Activated CD4-positive, alpha-beta T cell treated with anti-CD3 and anti-CD28 coated beads, Interleukin-2, amount 10 ng/mL, durations not matched to agents 24 days and 14 days (primary cell): ENCODE measurements at regions not wholly inside any gene's neighbourhood (a gene's known extent, or its start where the extent isn't known, plus 50 kb on each side); places are given as distances from the start of the nearest gene placed in this dataset.
"Not testable (repeated sequence)": the region's sequence is repeated elsewhere in the genome, so short reads cannot be mapped to it uniquely, and the experiment has no call there.

ENCODE experiments used
- DNase-seq: peaks from one replicate; pipeline ENCODE4 v3.0.0; 2022
- H3K27ac Mint-ChIP-seq: one replicate; pipeline ENCODE4 v1.8.0; 2022; ENCODE audit warnings: mild to moderate bottlenecking, mixed read lengths
- H3K27me3 Mint-ChIP-seq: one replicate; pipeline ENCODE4 v1.8.0; 2022; ENCODE audit warnings: mixed read lengths
- H3K36me3 Mint-ChIP-seq: one replicate; pipeline ENCODE4 v1.8.0; 2022; ENCODE audit warnings: low read depth, mild to moderate bottlenecking, mixed read lengths
- H3K4me1 Mint-ChIP-seq: one replicate; pipeline ENCODE4 v1.8.0; 2021; ENCODE audit warnings: mixed read lengths
- H3K4me3 Mint-ChIP-seq: one replicate; pipeline ENCODE4 v1.8.0; 2022; ENCODE audit warnings: mild to moderate bottlenecking, moderate library complexity, mixed read lengths
- H3K9me3 Mint-ChIP-seq: one replicate; pipeline ENCODE4 v1.8.0; 2021; ENCODE audit warnings: mixed read lengths
- intact Hi-C: fragments of 100-400 bp; cut with micrococcal nuclease; formaldehyde crosslinking; loops from one replicate; pipeline ENCODE4 v1.15.1; 2023

DNA sequence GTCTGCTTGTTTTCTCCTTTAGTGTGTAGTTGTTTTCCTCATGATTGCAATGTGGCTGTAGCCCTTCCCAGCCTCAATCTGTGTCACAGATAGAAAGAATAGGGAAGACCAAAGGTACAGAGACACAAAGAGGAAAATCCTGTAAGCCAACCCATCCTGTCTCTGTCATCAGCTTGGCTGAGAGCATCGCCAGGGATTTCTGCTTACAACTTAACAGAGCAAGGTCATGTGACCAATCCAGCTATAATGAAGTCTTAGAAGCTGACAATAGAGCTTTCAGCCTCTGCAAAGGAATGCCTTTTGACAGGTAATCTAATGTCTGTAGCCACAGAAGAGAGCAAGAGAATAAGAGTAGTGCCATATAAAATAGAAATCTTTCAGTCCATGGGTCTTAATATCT is 1598.0 kb upstream of the AGA start:
- intact Hi-C loops: no loop called here
- H3K36me3 Mint-ChIP-seq: no peaks in the 10 kb centered on the region

DNA sequence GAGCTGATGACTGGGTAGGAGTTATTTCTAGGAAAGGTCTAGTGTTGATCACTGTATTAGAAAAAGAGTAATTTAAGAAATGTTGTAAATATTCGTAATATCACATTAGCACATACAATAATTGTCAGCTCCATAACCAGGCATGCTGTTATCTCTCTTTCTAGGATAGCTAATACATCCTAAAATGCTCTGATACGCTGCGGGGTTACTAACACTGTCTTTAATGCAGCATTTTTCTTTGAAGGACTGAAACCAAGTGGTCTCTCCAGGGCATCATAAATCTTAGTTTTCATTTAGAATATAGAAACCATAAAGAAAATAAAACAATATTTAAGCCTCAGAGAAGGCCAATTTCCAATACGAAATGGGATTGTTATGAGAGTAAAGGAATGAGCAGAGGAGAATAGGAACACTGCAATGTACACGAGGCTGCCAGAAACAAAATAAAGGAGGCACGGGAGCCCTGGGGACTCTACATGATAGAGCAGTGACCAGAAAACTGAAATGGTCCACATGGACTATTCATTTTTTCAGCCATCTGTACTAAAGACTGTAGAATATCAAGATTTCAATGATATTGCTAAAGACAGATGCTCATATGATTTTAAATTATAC is 1606.7 kb upstream of the AGA start:
- Mint-ChIP-seq H3K4me3 (no peak overlapping the region), H3K9me3 (no peaks in the 10 kb centered on the region), H3K4me1 (no peaks in the 10 kb centered on the region), H3K27ac (no peak overlapping the region), H3K27me3 (no peaks in the 10 kb centered on the region), H3K36me3 (no peaks in the 10 kb centered on the region)
- DNase-seq: no peak
- intact Hi-C loops: no loop called here

More for the DNA sequence above, 1598.0 kb upstream of the AGA start:
- Mint-ChIP-seq H3K27ac (no peak overlapping the region), H3K27me3 (no peaks in the 10 kb centered on the region), H3K4me3 (no peak overlapping the region), H3K9me3 (no peaks in the 10 kb centered on the region), H3K4me1 (no peaks in the 10 kb centered on the region)
- no peak for DNase-seq

DNA sequence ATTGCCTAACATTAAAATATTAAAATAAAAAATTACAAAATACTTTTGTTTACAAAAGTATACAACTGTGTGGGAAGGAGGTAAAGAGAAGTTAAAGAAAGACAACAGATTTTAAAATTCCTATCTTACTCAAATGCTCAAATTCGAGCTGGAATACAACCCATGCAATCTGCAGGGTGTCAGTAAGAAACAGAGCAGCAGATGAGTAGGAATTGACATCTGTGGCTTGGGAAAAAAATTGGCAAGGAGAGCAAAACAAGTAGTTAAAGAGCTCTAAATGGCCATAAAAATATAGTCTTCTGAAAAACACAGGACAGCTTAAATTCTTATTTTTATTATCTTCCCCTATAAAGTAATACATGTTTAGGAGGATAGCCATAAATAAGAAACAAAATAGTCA is 1609.0 kb upstream of the AGA start:
- Mint-ChIP-seq H3K27me3 (no peaks in the 10 kb centered on the region), H3K36me3 (no peaks in the 10 kb centered on the region), H3K4me3 (no peak overlapping the region), H3K9me3 (no peaks in the 10 kb centered on the region), H3K4me1 (no peaks in the 10 kb centered on the region), H3K27ac (no peak overlapping the region)
- no peak for DNase-seq
- intact Hi-C loops: no loop called here

DNA sequence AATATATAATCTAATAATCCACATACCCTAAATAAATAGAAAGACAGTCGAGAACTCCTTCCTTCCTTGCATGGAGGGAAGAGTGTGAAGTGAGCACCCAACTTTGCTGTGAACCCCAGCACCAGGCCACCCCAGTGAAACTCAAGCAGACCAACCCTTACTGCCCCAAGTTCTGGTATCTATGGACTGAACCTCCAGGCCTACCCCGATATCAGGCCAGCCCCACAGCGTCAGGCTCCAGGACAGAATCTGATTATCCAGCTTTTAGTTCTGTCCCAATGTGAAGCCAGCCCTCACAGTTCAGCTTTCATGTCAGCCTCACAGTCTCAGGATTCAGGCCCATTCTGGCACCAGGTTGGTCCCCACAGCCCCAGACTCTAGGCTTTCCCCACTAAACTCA is 1617.2 kb upstream of the AGA start:
- intact Hi-C loops: no loop called here
- DNase-seq: no peak
- Mint-ChIP-seq H3K27me3 (no peaks in the 10 kb centered on the region), H3K27ac (no peak overlapping the region), H3K4me3 (no peak overlapping the region), H3K36me3 (no peaks in the 10 kb centered on the region), H3K4me1 (no peaks in the 10 kb centered on the region), H3K9me3 (no peaks in the 10 kb centered on the region)

DNA sequence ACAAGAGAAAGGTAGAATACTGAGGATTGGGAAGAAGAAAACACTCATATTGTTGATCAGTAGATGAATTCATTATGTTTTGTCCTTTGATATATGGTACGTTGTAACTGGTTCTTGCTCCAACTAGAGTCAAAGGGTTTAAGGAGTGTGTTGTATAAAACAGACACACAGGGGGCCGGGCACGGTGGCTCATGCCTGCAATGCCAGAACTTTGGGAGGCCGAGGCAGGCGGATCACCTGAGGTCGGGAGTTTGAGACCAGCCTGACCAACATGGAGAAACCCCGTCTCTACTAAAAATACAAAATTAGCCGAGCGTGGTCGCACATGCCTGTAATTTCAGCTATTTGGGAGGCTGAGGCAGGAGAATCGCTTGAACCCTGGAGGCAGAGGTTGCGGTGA is 1624.0 kb upstream of the AGA start:
- H3K27ac Mint-ChIP-seq, H3K36me3 Mint-ChIP-seq, H3K4me1 Mint-ChIP-seq, H3K4me3 Mint-ChIP-seq, DNase-seq, H3K27me3 Mint-ChIP-seq, intact Hi-C loops, H3K9me3 Mint-ChIP-seq: not testable (repeated sequence)

DNA sequence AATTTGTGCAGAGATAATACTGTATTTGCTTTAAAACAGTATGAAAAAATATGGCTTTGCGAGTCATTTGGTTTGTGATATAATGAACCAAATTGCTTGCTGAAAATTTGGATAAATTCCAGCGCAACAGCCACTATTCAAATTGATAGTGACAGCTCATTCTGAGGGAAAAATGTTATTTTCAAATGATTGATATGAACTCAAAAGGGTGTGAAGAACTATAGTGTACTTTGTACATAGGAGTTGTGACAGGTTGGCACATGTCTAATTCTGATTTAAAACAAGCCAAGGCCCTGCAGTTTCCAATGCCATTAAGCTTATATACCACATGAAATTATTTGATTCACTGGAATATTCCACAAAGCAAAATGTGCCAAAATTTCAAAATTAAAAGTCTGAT is 1628.9 kb upstream of the AGA start:
- Mint-ChIP-seq H3K4me3 (no peak overlapping the region), H3K27me3 (no peaks in the 10 kb centered on the region), H3K27ac (no peak overlapping the region), H3K9me3 (peaks cover 8% of the 10 kb centered on the region), H3K36me3 (no peaks in the 10 kb centered on the region), H3K4me1 (no peaks in the 10 kb centered on the region)
- no peak for DNase-seq
- intact Hi-C loops: no loop called here

DNA sequence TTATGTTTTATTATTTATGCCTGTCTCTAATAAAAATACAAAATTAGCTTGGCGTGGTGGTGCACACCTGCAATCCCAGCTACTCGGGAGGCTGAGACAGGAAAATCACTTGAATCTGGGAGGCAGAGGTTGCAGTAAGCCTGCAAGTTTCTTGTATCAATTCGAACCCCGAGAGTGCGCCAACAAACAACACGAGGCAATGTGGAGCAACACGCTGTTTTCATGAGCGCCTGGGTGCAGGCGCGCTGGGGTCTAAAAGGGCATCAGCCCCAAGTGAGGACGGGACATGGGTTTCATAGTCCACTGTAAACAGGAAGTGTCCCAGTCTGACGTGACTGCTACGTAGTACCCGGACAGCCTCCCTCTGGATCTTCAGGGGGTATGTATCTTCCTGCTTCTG is 1634.6 kb upstream of the AGA start:
- DNase-seq: no peak
- intact Hi-C loops: no loop called here
- Mint-ChIP-seq H3K36me3 (no peaks in the 10 kb centered on the region), H3K27me3 (no peaks in the 10 kb centered on the region), H3K4me3 (no peak overlapping the region), H3K27ac (no peak overlapping the region), H3K4me1 (no peaks in the 10 kb centered on the region), H3K9me3 (peaks cover 4% of the 10 kb centered on the region)

DNA sequence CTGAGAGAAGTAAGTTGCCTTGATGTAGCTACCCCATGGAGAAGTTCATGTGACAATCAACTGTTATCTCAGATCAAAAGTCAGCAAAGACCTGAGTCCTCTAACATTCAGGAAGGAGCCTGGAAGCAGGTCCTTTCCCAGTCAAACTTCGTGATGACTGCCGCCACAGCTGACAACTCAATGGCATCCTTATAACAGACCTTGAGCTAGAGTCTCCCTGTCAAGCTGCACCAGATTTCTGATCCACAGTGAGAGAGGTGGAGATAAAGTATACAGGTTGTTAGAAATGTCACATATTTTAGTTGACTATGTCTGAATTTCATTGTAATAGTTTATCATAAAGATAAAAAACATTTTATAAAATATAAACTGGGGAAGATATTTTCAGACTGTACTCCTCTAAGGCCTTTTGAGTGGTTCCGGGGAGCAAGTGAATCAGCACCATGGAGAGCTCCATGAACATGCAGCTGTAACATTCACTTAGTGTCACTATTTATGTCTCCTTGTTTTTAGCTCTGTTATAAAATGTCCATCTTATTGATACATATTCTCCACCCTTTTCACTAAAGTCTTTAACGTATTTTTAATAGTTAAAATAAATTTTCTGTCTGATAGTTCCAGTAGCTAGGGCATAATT is 1653.5 kb upstream of the AGA start:
- Mint-ChIP-seq H3K27me3 (no peaks in the 10 kb centered on the region), H3K4me3 (no peak overlapping the region), H3K4me1 (no peaks in the 10 kb centered on the region), H3K27ac (no peak overlapping the region), H3K36me3 (no peaks in the 10 kb centered on the region), H3K9me3 (no peaks in the 10 kb centered on the region)
- intact Hi-C loops: no loop called here
- DNase-seq: peak; percentile 58

DNA sequence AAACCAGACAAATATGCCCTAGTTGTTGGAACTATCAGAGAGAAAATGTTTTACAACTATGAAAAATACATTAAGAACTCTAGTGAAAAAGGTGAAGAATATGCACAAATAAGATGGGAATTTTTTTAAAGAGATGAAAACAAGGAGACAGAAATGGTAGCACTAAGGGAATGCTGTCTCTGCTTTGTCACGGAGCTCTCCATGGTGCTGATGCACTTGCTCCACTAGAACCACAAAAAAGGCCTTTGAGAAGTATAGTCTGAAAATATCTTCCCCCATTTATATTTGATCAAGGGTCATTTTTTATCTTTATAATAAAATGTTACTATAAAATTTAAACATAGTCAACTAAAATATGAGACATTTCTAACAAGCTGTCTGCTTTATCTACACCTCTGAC is 1655.5 kb upstream of the AGA start:
- Mint-ChIP-seq H3K4me3 (no peak overlapping the region), H3K9me3 (no peaks in the 10 kb centered on the region), H3K4me1 (no peaks in the 10 kb centered on the region), H3K36me3 (no peaks in the 10 kb centered on the region), H3K27me3 (no peaks in the 10 kb centered on the region), H3K27ac (no peak overlapping the region)
- no peak for DNase-seq
- intact Hi-C loops: no loop called here

DNA sequence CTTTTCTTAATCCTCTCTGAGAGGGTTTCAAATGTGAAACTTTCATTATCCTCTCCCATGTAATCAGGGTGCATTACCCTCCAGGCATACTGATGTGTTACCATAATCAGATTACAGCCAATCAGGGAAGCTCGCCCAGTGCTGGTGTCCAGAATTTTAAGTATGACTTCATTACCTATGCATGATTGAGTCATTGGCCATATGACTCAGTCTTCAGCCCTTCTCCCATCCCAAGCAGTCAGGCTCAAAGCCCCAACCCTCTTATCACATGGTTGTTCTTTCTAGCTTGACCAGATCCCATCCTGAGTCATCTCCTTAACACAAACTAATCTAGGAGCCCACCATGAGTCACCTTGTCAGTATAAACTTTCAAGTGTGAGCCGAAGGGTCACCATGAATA is 1668.1 kb upstream of the AGA start:
- no peak for DNase-seq
- no peak overlapping the region for H3K27ac Mint-ChIP-seq
- no peak overlapping the region for H3K4me3 Mint-ChIP-seq
- H3K36me3 Mint-ChIP-seq: no peaks in the 10 kb centered on the region
- intact Hi-C loops: no loop called here
- no peaks in the 10 kb centered on the region for H3K4me1 Mint-ChIP-seq
- no peaks in the 10 kb centered on the region for H3K9me3 Mint-ChIP-seq
- H3K27me3 Mint-ChIP-seq: no peaks in the 10 kb centered on the region

DNA sequence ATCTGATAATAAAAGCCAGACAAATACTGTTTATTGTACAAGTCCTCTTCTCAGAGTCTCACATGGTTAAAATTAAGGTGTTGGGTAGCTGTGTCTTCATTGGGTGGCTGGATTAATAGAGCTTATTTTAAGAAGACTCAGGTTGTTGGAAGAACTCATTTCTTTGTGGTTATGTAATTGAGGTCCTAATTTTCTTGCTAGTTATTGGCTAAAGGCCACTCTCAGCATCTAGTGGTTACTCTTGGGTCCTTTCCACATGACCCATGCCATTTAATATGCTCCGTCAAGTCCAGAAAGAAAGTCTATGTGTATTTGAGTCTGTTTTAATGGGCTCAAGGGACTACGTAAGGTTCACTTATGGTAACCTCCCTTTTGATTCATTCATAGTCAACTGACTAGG is 1668.6 kb upstream of the AGA start:
- Mint-ChIP-seq H3K27ac (no peak overlapping the region), H3K4me1 (no peaks in the 10 kb centered on the region), H3K9me3 (no peaks in the 10 kb centered on the region), H3K4me3 (no peak overlapping the region), H3K36me3 (no peaks in the 10 kb centered on the region), H3K27me3 (no peaks in the 10 kb centered on the region)
- DNase-seq: no peak
- intact Hi-C loops: no loop called here

DNA sequence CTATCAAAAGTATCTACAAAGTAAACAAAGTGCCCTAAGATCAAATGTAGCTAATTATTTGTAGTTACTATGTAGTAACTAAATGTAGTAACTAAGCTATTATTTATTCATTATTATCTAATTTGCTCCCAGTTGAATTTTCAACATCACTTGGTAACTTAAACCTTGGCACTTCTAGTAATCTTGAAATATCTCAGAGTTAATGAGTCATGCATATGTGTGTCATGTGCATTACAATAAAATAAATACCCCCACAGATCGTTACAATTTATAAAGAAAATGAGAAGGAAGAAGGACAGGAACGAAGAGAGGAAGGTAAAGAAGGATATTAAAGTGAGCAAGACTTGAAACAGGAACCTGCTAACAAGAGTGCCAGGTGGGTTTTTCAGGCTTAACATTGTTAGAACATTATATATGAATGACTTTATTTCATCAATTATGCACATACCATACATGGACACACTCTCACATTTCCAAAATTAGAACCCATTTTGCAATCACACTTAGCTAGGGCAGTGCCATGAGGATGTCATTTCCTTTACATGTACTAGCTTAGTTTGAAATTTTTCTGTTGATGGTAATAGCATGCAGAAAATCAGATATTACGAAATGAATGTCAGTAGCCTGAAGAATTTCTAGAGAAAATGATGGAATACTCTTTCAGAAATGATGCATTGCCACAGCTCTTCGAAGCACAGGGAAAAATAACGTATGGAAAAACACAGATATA is 1670.4 kb upstream of the AGA start:
- Mint-ChIP-seq H3K4me1 (no peaks in the 10 kb centered on the region), H3K9me3 (peaks cover 3% of the 10 kb centered on the region), H3K4me3 (no peak overlapping the region), H3K27ac (no peak overlapping the region), H3K27me3 (no peaks in the 10 kb centered on the region), H3K36me3 (no peaks in the 10 kb centered on the region)
- DNase-seq: no peak
- intact Hi-C loops: no loop called here

DNA sequence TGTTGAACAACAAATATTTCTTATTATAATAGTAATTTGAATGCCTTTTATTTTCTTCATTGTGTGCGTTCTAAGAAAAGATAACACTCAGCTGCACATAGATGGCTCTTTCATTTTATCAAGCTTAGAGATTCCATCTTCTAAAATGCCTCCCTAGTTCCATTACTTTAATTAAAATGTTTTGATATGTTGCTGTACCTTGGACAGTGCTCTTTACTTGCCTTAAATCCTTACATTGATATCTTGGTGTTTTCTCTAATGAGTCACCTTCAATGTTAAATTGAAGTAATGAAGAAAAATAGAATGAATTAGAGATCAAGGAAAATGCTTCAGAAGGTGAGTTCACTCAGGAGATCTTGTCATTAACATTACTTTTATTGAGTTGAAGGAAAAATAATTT is 1672.4 kb upstream of the AGA start:
- H3K27ac Mint-ChIP-seq: no peak overlapping the region
- H3K4me3 Mint-ChIP-seq: no peak overlapping the region
- H3K27me3 Mint-ChIP-seq: no peaks in the 10 kb centered on the region
- peaks cover 3% of the 10 kb centered on the region for H3K9me3 Mint-ChIP-seq
- H3K4me1 Mint-ChIP-seq: no peaks in the 10 kb centered on the region
- no peak for DNase-seq
- intact Hi-C loops: no loop called here
- H3K36me3 Mint-ChIP-seq: no peaks in the 10 kb centered on the region

DNA sequence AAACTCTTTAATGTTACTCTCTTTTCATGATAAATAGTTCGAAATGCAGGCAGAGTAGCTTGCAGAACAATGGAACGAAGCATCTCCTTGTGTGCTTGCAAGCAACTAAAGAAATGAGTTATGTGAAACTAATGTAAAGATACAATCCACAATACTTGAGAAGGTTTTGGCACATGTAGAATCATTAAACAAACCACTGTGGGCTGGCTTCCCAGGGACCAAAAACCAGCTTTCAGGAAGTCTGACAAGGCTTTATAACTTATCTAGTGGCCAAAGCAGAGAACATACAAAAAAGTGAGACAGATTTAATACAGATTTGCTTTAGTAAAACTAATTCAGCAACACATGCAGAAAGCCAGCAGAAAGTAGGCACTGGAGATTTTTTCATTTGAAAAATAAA is 1673.8 kb upstream of the AGA start:
- Mint-ChIP-seq H3K9me3 (peaks cover 3% of the 10 kb centered on the region), H3K27ac (no peak overlapping the region), H3K4me1 (no peaks in the 10 kb centered on the region), H3K36me3 (no peaks in the 10 kb centered on the region), H3K27me3 (no peaks in the 10 kb centered on the region), H3K4me3 (no peak overlapping the region)
- DNase-seq: no peak
- intact Hi-C loops: no loop called here

DNA sequence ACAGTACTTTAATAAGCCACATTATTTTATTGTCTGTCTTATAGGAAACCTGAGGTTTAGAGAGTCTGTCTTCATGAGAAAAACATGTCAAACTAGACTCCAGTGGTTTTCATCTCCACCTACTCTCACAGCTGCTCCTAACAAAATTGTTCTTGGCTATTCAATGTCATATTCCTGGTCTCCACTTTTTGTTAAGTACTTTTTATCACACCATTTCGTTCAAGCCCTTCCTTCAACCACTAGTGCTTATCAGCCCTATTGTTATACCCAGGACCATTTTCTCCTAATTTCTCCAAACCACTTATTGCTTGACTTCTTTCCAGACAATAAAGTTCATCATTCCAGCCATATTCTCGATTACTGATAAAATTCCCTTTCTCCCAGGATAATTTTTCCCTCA is 1674.3 kb upstream of the AGA start:
- intact Hi-C loops: no loop called here
- Mint-ChIP-seq H3K4me1 (no peaks in the 10 kb centered on the region), H3K4me3 (no peak overlapping the region), H3K9me3 (peaks cover 3% of the 10 kb centered on the region), H3K27me3 (no peaks in the 10 kb centered on the region), H3K27ac (no peak overlapping the region), H3K36me3 (no peaks in the 10 kb centered on the region)
- no peak for DNase-seq
